KMS-11 (cell line): ENCODE measurements at regions not wholly inside any gene's neighbourhood (a gene's known extent, or its start where the extent isn't known, plus 50 kb on each side); places are given as distances from the start of the nearest gene placed in this dataset.

Experiments used
- H2AFZ ChIP-seq: fragments of 200-600 bp; sonication (generic); 2 replicates; pipeline ENCODE4 v1.6.1; 2016; ENCODE audit warnings: antibody characterized with exemption, mixed run types, low read depth
- H3K27ac ChIP-seq: fragments of 200-600 bp; sonication (generic); 2 replicates; pipeline ENCODE4 v1.6.1; 2016; ENCODE audit warnings: mild to moderate bottlenecking, mixed run types
- H3K27me3 ChIP-seq: fragments of 200-600 bp; sonication (generic); 2 replicates; pipeline ENCODE4 v1.6.1; 2017; ENCODE audit warnings: mild to moderate bottlenecking, low read depth, mixed run types, moderate library complexity; ENCODE audit not compliant: insufficient read depth
- H3K36me3 ChIP-seq: fragments of 200-600 bp; sonication (generic); 2 replicates; pipeline ENCODE4 v1.6.1; 2017; ENCODE audit warnings: mild to moderate bottlenecking, mixed run types; ENCODE audit not compliant: insufficient read depth
- H3K4me1 ChIP-seq: fragments of 200-600 bp; sonication (generic); 2 replicates; pipeline ENCODE4 v1.6.1; 2016; ENCODE audit warnings: mild to moderate bottlenecking, low read depth, mixed run types; ENCODE audit not compliant: poor library complexity, severe bottlenecking
- H3K4me2 ChIP-seq: fragments of 200-600 bp; sonication (generic); 2 replicates; pipeline ENCODE4 v1.7.0; 2016; ENCODE audit warnings: mild to moderate bottlenecking, mixed run types
- H3K4me3 ChIP-seq: fragments of 200-600 bp; sonication (generic); IDR thresholded peaks from 2 replicates; pipeline ENCODE4 v1.6.1; 2017; ENCODE audit warnings: low read depth, low read length, mixed read lengths; ENCODE audit not compliant: insufficient read depth
- H3K79me2 ChIP-seq: fragments of 200-600 bp; sonication (generic); 2 replicates; pipeline ENCODE4 v1.6.1; 2016; ENCODE audit warnings: low read depth, mixed run types; ENCODE audit not compliant: insufficient read depth
- H3K9ac ChIP-seq: fragments of 200-600 bp; sonication (generic); 2 replicates; pipeline ENCODE4 v1.6.1; 2016; ENCODE audit warnings: mild to moderate bottlenecking, mixed run types
- H4K20me1 ChIP-seq: fragments of 200-600 bp; sonication (generic); 2 replicates; pipeline ENCODE4 v1.6.1; 2016; ENCODE audit warnings: mild to moderate bottlenecking, mixed run types; ENCODE audit not compliant: insufficient read depth
- TF ChIP-seq, protein P1 (sequence below): fragments of 200-600 bp; sonication (generic); conservative IDR thresholded peaks from 2 replicates; pipeline ENCODE4 v1.6.1; 2017; ENCODE audit warnings: low read depth, mild to moderate bottlenecking, antibody characterized with exemption, low read length, moderate library complexity, mixed read lengths

- no peaks in the 10 kb centered on the region for H4K20me1 ChIP-seq
- H2AFZ ChIP-seq = no peak overlapping the region
- H3K4me3 ChIP-seq = no peak overlapping the region
- no peak overlapping the region for H3K27ac ChIP-seq
- no peak overlapping the region for H3K9ac ChIP-seq
- TF ChIP-seq, protein P1, sequence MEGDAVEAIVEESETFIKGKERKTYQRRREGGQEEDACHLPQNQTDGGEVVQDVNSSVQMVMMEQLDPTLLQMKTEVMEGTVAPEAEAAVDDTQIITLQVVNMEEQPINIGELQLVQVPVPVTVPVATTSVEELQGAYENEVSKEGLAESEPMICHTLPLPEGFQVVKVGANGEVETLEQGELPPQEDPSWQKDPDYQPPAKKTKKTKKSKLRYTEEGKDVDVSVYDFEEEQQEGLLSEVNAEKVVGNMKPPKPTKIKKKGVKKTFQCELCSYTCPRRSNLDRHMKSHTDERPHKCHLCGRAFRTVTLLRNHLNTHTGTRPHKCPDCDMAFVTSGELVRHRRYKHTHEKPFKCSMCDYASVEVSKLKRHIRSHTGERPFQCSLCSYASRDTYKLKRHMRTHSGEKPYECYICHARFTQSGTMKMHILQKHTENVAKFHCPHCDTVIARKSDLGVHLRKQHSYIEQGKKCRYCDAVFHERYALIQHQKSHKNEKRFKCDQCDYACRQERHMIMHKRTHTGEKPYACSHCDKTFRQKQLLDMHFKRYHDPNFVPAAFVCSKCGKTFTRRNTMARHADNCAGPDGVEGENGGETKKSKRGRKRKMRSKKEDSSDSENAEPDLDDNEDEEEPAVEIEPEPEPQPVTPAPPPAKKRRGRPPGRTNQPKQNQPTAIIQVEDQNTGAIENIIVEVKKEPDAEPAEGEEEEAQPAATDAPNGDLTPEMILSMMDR = no peak
- H3K4me2 ChIP-seq = no peak overlapping the region
- H3K79me2 ChIP-seq = no peaks in the 10 kb centered on the region
- no peaks in the 10 kb centered on the region for H3K4me1 ChIP-seq
- H3K27me3 ChIP-seq = no peaks in the 10 kb centered on the region
- no peaks in the 10 kb centered on the region for H3K36me3 ChIP-seq
Measured at GRCh38 chr9:11966786-11967185, 726.4 kb upstream of the TYRP1 start.

- TF ChIP-seq, protein P1 = no peak
- Histone ChIP-seq H3K27me3 (no peaks in the 10 kb centered on the region), H3K27ac (no peak overlapping the region), H3K4me1 (no peaks in the 10 kb centered on the region), H4K20me1 (no peaks in the 10 kb centered on the region), H3K4me2 (no peak overlapping the region), H3K9ac (no peak overlapping the region), H3K4me3 (no peak overlapping the region), H2AFZ (no peak overlapping the region), H3K79me2 (no peaks in the 10 kb centered on the region), H3K36me3 (no peaks in the 10 kb centered on the region)
Measured at GRCh38 chr9:11968631-11969030, 724.6 kb upstream of the TYRP1 start.

DNA sequence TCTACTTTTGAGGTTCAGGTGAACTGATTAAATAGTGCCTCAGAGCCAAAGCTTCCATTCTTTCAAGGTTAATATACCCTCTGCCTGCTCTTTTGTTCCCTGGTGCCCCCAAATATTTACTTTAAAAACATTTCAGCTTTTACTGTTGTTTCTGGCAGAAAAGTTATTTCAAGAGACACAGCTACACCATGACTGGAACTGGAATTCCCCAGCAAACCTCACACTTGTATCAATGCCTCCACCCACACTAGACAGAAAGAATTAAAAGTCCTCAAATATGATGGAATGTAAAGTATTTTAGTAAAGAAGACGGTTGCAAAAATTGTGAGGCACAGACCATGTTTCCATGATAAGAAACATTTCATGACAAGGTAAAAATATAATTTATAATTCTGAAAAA lies 720.2 kb upstream of the TYRP1 start:
- no peaks in the 10 kb centered on the region for H3K79me2 ChIP-seq
- H3K4me2 ChIP-seq = no peak overlapping the region
- no peak overlapping the region for H3K27ac ChIP-seq
- no peak overlapping the region for H3K4me3 ChIP-seq
- H3K36me3 ChIP-seq = no peaks in the 10 kb centered on the region
- TF ChIP-seq, protein P1 = no peak
- H2AFZ ChIP-seq = no peak overlapping the region
- no peaks in the 10 kb centered on the region for H3K27me3 ChIP-seq
- H3K4me1 ChIP-seq = no peaks in the 10 kb centered on the region
- no peaks in the 10 kb centered on the region for H4K20me1 ChIP-seq
- H3K9ac ChIP-seq = no peak overlapping the region

DNA sequence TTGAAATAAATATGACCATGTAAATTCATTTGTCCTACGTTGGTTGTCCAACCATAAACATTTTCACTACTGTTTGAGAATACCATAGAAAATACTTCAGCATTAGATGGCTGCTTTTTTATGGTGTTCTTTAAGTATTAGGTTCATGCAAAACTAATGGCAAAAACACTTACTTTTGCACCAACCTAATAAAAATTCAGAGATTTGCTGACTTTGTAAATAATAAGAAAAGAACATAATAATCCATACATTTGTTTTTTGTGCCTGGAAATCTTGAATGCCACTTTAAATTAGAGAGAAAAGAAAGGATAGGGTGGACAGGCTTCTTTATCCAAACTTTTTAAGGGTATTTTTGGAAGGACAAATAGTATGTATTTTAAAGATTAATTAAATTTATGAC lies 719.7 kb upstream of the TYRP1 start:
- H4K20me1 ChIP-seq = no peaks in the 10 kb centered on the region
- H3K36me3 ChIP-seq = no peaks in the 10 kb centered on the region
- H3K79me2 ChIP-seq = no peaks in the 10 kb centered on the region
- no peaks in the 10 kb centered on the region for H3K4me1 ChIP-seq
- H3K4me3 ChIP-seq = no peak overlapping the region
- no peak overlapping the region for H3K27ac ChIP-seq
- no peaks in the 10 kb centered on the region for H3K27me3 ChIP-seq
- no peak overlapping the region for H3K4me2 ChIP-seq
- H2AFZ ChIP-seq = no peak overlapping the region
- no peak overlapping the region for H3K9ac ChIP-seq
- TF ChIP-seq, protein P1 = no peak
